GM12875 (cell line): ENCODE measurements at regions not wholly inside any gene's neighbourhood (a gene's known extent, or its start where the extent isn't known, plus 50 kb on each side); places are given as distances from the start of the nearest gene placed in this dataset.

ENCODE experiments used
- H3K4me3 ChIP-seq: one replicate; pipeline ENCODE4 v1.5.1; 2011; ENCODE audit warnings: low read depth, low read length, control low read depth
- CTCF ChIP-seq: IDR thresholded peaks from 2 replicates; pipeline ENCODE4 v1.5.1; 2011; ENCODE audit warnings: low read depth, mild to moderate bottlenecking, control low read depth, inconsistent platforms, low read length, moderate library complexity, borderline replicate concordance; ENCODE audit not compliant: insufficient read depth

DNA sequence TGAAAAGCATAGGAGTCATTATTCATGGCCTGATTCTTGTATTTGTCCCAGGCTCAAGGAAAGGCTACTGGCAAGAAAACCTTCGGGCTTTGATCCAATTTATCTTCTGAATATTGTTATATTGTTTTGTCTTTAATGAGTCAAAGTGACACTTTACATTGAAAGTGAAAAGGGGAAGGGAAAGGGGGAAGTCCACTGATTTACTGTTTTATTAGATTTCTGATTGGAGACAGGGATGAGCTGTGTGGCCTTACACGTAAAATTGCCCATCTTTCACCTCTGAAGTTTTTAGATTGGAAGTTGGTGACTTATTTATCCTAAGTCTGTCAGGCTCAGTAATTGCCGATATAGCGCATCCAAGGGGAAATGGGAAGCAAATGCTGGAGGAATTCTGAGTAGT, 843.8 kb upstream of the LRRTM1 start:
- no peak for TF ChIP-seq CTCF

GRCh38 chr2:81136296-81136695, 831.7 kb upstream of the LRRTM1 start:
- no peak for TF ChIP-seq CTCF
- no peak overlapping the region for H3K4me3 ChIP-seq

More for the DNA sequence above, 843.8 kb upstream of the LRRTM1 start:
- no peak overlapping the region for H3K4me3 ChIP-seq

- no peak overlapping the region for H3K4me3 ChIP-seq
- TF ChIP-seq CTCF: no peak
Measured at GRCh38 chr2:81097361-81097760, 792.8 kb upstream of the LRRTM1 start.

DNA sequence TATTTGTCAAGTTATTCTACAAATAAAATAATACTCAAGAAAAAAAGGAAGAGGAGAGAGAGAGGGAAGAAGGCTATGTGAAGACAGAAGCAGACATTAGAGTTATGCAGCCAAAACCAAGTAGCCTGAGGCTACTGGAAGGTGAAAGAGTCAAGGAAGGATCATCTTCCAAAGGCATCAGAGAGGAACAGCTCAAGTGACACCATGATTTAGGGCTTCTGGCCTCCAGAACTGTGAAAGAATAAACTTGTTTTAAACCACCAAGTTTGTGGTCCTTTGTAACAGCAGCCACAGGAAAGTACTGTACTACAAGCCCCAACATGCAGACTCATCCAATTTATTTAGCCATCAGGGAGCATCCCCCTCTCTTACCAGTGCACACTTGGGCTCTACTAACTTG, 788.5 kb upstream of the LRRTM1 start:
- TF ChIP-seq CTCF: no peak

DNA sequence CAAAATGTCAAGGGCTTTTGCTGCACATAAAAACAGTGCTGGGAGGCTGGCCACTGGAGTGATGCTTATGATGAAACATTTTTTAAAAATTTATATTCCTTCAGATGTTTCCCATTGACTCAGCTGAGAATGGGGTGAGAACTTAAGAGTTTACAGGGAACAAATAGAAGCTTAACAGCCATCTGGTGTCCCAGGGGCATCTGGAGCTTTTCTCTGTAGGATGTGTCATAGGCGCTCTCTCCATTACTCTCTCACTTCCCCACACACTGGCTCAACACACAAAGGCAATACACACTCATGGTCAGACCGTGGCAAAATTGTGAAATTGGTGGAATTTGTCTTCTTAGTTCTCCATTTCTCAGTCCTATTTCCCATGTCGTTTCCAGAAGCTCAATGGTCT, 783.1 kb upstream of the LRRTM1 start:
- H3K4me3 ChIP-seq: no peak overlapping the region
- no peak for TF ChIP-seq CTCF

More for the DNA sequence above, 788.5 kb upstream of the LRRTM1 start:
- no peak overlapping the region for H3K4me3 ChIP-seq

DNA sequence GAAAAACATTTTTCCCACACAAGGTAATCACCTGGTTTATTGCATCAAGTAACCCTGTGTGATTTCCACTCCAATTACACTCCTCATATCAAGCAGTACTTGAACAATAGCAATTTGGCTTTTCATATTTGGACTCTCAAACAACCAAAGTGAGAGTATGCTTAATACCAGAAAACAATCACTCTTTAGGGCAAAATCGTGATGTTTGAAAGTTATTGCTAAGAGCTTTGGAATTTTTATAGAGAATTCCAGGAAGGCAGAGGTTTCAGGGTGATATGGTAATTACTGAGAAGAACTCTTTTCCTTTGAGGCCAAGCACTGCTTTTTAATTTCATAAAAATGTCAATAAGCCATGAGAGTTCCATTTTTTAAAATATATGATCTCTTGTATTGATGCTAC, 779.5 kb upstream of the LRRTM1 start:
- no peak overlapping the region for H3K4me3 ChIP-seq
- no peak for TF ChIP-seq CTCF

GRCh38 chr2:81078631-81079030, 774.1 kb upstream of the LRRTM1 start:
- H3K4me3 ChIP-seq: no peak overlapping the region
- no peak for TF ChIP-seq CTCF
